GM12891 (cell line): ENCODE measurements at regions not wholly inside any gene's neighbourhood (a gene's known extent, or its start where the extent isn't known, plus 50 kb on each side); places are given as distances from the start of the nearest gene placed in this dataset.

ENCODE experiments used
- POLR2A ChIP-seq: IDR thresholded peaks from 2 replicates; pipeline ENCODE4 v1.6.1; 2011; ENCODE audit warnings: low read depth, low read length, control low read depth
- POLR2AphosphoS5 ChIP-seq: IDR thresholded peaks from 2 replicates; pipeline ENCODE4 v1.6.1; 2011; ENCODE audit warnings: low read depth, low read length, control low read depth
- SPI1 ChIP-seq: IDR thresholded peaks from 2 replicates; pipeline ENCODE4 v1.6.1; 2011; ENCODE audit warnings: low read depth, low read length, control low read depth
- TAF1 ChIP-seq: IDR thresholded peaks from 2 replicates; pipeline ENCODE4 v1.6.1; 2011; ENCODE audit warnings: low read depth, low read length, control low read depth

- TF ChIP-seq POLR2A (no peak), POLR2AphosphoS5 (no peak), TAF1 (no peak), SPI1 (no peak)
Observed at GRCh38 chr12:114974333-114974732, 290.4 kb upstream of the TBX3 start.
